Natural killer cell treated with Interleukin-12 subunit alpha and Interleukin-12 subunit beta and Interleukin-15 and Interleukin-18, amount 100 ng/mL, for 72 hours (primary cell): ENCODE measurements at regions not wholly inside any gene's neighbourhood (a gene's known extent, or its start where the extent isn't known, plus 50 kb on each side); places are given as distances from the start of the nearest gene placed in this dataset.
"Not testable (repeated sequence)": the region's sequence is repeated elsewhere in the genome, so short reads cannot be mapped to it uniquely, and the experiment has no call there.

Experiments used
- ATAC-seq, 2 donors: fragments of 150-1000 bp; cut with Tn5 transposase in 1 of 2; sonication (Bioruptor Pico), chemical (Tn5 transposase) in 1 of 2; 2 replicates each; pipeline ENCODE4 v1.10.0; 2021
- DNase-seq: peaks from one replicate; pipeline ENCODE4 v3.0.0; 2022; ENCODE audit warnings: low spot score
- H3K27ac Mint-ChIP-seq, 2 donors: 1 replicate in 1 of 2; 2 replicates in 1 of 2; pipeline ENCODE4 v1.8.0; 2022; ENCODE audit warnings: mixed read lengths in 2 of 2, mild to moderate bottlenecking in 1 of 2, moderate library complexity in 1 of 2
- H3K27me3 Mint-ChIP-seq, 2 donors: 1 replicate in 1 of 2; 2 replicates in 1 of 2; pipeline ENCODE4 v1.8.0; 2022; ENCODE audit warnings: mixed read lengths in 2 of 2
- H3K36me3 Mint-ChIP-seq: one replicate; pipeline ENCODE4 v1.8.0; 2022; ENCODE audit warnings: mixed read lengths
- H3K4me1 Mint-ChIP-seq, 2 donors: 1 replicate in 1 of 2; 2 replicates in 1 of 2; pipeline ENCODE4 v1.8.0; 2022; ENCODE audit warnings: low read depth in 2 of 2, mixed read lengths in 2 of 2, mild to moderate bottlenecking in 1 of 2
- H3K4me3 Mint-ChIP-seq: one replicate; pipeline ENCODE4 v1.8.0; 2022; ENCODE audit warnings: mixed read lengths
- H3K9me3 Mint-ChIP-seq: 2 replicates; pipeline ENCODE4 v1.8.0; 2022; ENCODE audit warnings: mixed read lengths

GRCh38 chr20:28625112-28625511 lies 2632.4 kb upstream of the DEFB115 start:
- H3K36me3 Mint-ChIP-seq = peaks cover 12% of the 10 kb centered on the region
- not testable (repeated sequence) for H3K27ac Mint-ChIP-seq, H3K27me3 Mint-ChIP-seq, ATAC-seq, H3K4me3 Mint-ChIP-seq, H3K9me3 Mint-ChIP-seq, DNase-seq, H3K4me1 Mint-ChIP-seq

- ATAC-seq, H3K27ac Mint-ChIP-seq, H3K27me3 Mint-ChIP-seq, H3K4me1 Mint-ChIP-seq, H3K4me3 Mint-ChIP-seq, DNase-seq: not testable (repeated sequence)
- Mint-ChIP-seq H3K9me3 (peaks cover 18% of the 10 kb centered on the region), H3K36me3 (peaks cover 21% of the 10 kb centered on the region)
Measured at GRCh38 chr20:28640831-28641230, 2616.6 kb upstream of the DEFB115 start.
